ENCODE measurements at regions not wholly inside any gene's neighbourhood (a gene's known extent, or its start where the extent isn't known, plus 50 kb on each side); places are given as distances from the start of the nearest gene placed in this dataset.

DNA sequence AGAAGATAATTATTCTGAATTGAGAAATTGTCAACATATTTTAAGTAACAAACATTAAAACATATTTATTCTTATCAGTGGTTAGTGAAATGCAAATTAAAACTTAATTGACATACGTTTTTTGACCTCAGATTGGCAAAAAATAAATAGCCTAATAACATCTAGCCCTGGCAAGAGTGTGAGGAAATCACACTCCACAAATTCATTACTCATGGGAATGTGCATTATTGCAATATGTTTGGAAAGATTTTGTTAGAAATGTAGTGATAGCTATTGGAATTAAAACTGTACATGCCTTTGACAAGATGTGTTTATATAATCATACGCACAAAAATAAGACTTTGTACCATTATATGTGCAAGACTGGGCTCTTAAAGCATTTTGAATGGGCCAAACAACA, 168.6 kb downstream of the KITLG start (continued):
- TF ChIP-seq RB1 (IDR thresholded peaks at IDR 0.05; ENCODE audit: borderline replicate concordance) (no peak), BHLHE40 (IDR thresholded peaks at IDR 0.05; ENCODE audit: borderline replicate concordance in 1 of 2, low read depth in 2 of 2, low read length in 1 of 2) (no peak), CHD2 (IDR thresholded peaks at IDR 0.05; ENCODE audit: borderline replicate concordance, low read depth, low read length) (no peak), EP300 (IDR thresholded peaks at IDR 0.05; ENCODE audit: borderline replicate concordance in 1 of 2, control insufficient read depth in 1 of 2, low read depth in 2 of 2, low read length in 2 of 2) (no peak), SIN3A (IDR thresholded peaks at IDR 0.05; ENCODE audit: low read depth, low read length) (no peak), HDAC2 (IDR thresholded peaks at IDR 0.05) (no peak), CREB1 (IDR thresholded peaks at IDR 0.05; ENCODE audit: low read depth) (no peak), ASH2L (IDR thresholded peaks at IDR 0.05; ENCODE audit: borderline replicate concordance, low read depth) (no peak), TCF7 (IDR thresholded peaks at IDR 0.05; ENCODE audit: borderline replicate concordance) (no peak), NFXL1 (IDR thresholded peaks at IDR 0.05; ENCODE audit: borderline replicate concordance) (no peak)

DNA sequence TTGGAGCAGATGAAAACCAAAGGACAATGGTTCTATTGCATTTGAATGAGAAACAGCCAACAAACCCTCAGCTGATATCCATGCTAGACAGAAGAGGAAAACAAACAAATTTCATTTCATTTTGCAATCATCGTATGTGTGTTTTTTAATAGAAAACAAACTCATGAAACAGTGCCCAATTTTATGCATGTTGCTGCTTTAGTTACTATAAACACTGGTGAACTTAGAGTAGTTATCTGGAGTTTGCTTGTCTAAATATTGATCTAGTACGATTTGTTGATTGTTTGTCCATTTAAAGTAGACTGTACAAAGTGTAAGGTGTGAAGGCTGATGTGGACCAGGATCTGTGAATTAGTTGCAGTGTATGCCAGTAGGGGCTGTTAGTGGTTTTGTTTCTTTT, 166.6 kb downstream of the KITLG start:
- WGBS (ENCODE audit: insufficient coverage, insufficient replicate concordance, low lambda C conversion rate, missing lambda C conversion rate): 57% methylated on average over 2 of the region's 2 CpGs
- no peak for TF ChIP-seq NFYB (IDR thresholded peaks at IDR 0.05; ENCODE audit: insufficient read depth, low read depth, low read length)
- FAIRE-seq (no peak), DNase-seq (ENCODE audit: low read depth, low spot score) (no peak), ATAC-seq (no peak)
- Histone ChIP-seq H3K4me2 (ENCODE audit: control insufficient read depth, insufficient read depth) (no peak overlapping the region), H3K9me3 (replicated peaks; ENCODE audit: control insufficient read depth, insufficient read depth, low read length) (no peaks in the 10 kb centered on the region), H2AFZ (ENCODE audit: control insufficient read depth, low read depth, low read length) (no peak overlapping the region), H3K27me3 (replicated peaks in 1 of 2; ENCODE audit: control insufficient read depth in 2 of 2, insufficient read depth in 2 of 2, low read length in 1 of 2) (no peaks in the 10 kb centered on the region), H3K27ac (ENCODE audit: control insufficient read depth, insufficient read depth) (no peak overlapping the region), H4K20me1 (ENCODE audit: control insufficient read depth, insufficient read depth) (no peaks in the 10 kb centered on the region), H3K79me2 (ENCODE audit: control insufficient read depth, insufficient read depth, low read length) (no peaks in the 10 kb centered on the region), H3K4me1 (ENCODE audit: control insufficient read depth, insufficient read depth, low read length) (no peaks in the 10 kb centered on the region), H3K9ac (ENCODE audit: control insufficient read depth, insufficient read depth, low read length) (no peak overlapping the region), H3K4me3 (no peak overlapping the region), H3K36me3 (ENCODE audit: control insufficient read depth in 2 of 2, insufficient read depth in 2 of 2, low read length in 1 of 2) (no peaks in the 10 kb centered on the region)
- ChIA-PET CTCF (no interaction called here), RAD21 (ENCODE audit: unreplicated experiment) (no interaction called here), POLR2A (no interaction called here), SMC1A (ENCODE audit: uncharacterized antibody, unreplicated experiment) (interaction anchor here (1.5 to 1.9 kb wide), 2 partner anchors 17 to 21 kb away, joined by 3 to 6 read pairs; no protein-coding TSS in a partner anchor)
- intact Hi-C loops (cut with micrococcal nuclease; ENCODE audit: unreplicated experiment): no loop called here
- no TSS peak for BruUV-seq (replicated peaks)
- in situ Hi-C loops (cut with MboI): no loop called here
